HG02885 (cell line): ENCODE measurements at regions not wholly inside any gene's neighbourhood (a gene's known extent, or its start where the extent isn't known, plus 50 kb on each side); places are given as distances from the start of the nearest gene placed in this dataset.
"Not testable (repeated sequence)": the region's sequence is repeated elsewhere in the genome, so short reads cannot be mapped to it uniquely, and the experiment has no call there.

Source experiments
- ATAC-seq: cut with Tn5 transposase; IDR thresholded peaks from one replicate; pipeline ENCODE4 v1.9.1; 2021; ENCODE audit warnings: mild to moderate bottlenecking; ENCODE audit not compliant: unreplicated experiment, poor library complexity

- ATAC-seq: no peak
Observed at GRCh38 chr12:46578190-46578982, 205.8 kb upstream of the SLC38A2 start.

DNA sequence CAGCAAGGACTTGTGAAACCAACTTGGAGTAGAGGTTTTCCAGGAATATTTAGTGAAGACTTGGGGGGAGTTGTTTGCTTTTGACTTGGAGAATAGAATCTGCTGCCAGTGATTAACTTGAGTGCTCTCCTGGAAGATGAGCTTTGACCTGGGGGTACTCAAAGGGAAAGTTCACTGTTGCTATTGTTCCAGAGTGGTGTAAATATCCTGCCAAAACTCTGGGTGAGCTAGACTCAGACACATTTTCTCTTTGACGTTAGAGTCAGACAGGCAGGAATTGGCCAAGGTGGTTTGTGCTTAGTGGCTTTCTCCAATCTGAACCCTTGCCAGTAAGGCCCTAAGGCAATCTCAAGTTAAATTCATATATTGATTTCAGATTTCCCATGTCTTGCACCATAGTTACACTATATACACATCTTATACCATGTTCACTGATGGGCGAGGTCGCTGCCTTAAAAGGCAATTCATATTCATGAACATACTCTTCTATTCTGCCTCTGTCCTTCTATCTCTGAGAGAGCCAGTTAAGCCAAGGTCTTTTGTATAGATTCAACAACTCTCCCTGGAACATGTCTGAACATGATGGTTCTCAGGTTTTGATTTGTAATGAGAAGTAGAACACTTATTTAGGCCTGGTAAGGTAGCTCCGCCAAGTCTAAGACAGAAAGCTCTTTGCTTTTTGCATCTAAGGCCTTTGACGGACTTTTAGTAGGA lies 204.6 kb upstream of the SLC38A2 start:
- ATAC-seq: no peak

- no peak for ATAC-seq
Observed at GRCh38 chr12:46574847-46575246, 202.3 kb upstream of the SLC38A2 start.

GRCh38 chr12:46573347-46573658 lies 200.7 kb upstream of the SLC38A2 start:
- no peak for ATAC-seq

- no peak for ATAC-seq
Observed at GRCh38 chr12:46572644-46573346, 200.2 kb upstream of the SLC38A2 start.

DNA sequence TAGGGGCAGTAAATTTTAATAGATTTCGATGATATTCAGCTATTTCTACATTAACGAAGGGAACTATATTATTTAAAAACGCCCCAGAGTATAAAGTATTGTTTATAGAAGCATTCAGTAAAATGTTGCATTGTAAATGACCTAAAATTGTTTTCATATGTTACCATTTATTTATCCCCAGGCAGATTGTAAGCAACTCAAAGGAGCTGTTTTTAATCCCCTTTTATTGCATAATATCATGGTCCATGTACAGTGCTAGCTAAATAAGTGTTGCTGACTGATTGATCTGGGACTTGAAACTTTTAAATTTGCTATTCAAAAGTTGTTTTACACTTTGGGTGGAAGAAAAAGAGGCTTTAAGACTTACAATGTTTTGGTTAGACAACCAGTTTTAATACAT lies 199.0 kb upstream of the SLC38A2 start:
- ATAC-seq: no peak

GRCh38 chr12:46569826-46570439 lies 197.4 kb upstream of the SLC38A2 start:
- ATAC-seq: no peak

DNA sequence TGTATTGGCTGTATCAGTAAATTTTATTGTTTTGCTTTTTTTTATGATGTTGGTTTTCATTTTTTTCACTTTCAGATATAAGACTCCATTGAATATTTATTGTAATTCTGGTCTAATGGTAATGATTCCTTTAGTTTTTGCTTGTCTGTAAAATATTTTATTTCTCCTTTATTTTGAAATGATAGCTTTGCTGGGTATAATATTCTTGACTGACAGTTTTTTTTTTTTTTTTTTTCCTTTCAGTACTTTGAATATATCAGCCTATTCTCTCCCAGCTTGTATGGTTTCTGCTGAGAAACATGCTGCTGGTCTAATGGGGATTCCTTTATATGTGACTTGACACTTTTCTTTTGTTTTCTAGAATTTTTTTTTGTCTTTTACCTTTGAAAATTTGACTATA lies 195.1 kb upstream of the SLC38A2 start:
- no peak for ATAC-seq

DNA sequence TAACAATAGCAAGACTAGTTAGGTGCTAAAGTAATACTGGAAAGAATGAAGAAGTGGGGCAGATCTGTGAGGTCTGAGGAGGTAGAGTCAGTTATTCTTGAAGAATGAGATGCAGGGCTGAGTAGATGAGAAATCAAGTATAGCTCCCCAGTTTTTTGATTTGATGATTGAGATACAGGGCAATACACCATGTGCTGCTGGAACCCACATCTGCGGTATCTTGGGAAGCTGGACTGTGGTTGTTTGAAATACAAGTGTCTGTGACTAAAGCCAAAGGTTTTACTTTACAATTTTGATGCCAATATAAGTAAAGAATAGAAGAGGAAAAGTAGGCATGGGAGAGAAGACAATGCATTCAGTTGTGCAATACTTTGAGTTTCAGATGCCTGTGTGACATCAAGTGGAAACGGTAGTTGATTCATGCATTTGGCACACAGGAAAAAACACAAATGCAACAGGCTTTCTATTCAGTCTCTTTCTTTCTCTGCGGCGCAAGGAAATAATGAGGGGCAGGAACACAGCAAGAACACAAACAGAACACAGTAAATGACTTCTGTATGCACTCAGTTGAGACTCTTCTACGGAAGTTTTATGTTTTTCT lies 190.2 kb upstream of the SLC38A2 start:
- ATAC-seq: no peak

GRCh38 chr12:46561769-46562624 lies 189.4 kb upstream of the SLC38A2 start:
- not testable (repeated sequence) for ATAC-seq

DNA sequence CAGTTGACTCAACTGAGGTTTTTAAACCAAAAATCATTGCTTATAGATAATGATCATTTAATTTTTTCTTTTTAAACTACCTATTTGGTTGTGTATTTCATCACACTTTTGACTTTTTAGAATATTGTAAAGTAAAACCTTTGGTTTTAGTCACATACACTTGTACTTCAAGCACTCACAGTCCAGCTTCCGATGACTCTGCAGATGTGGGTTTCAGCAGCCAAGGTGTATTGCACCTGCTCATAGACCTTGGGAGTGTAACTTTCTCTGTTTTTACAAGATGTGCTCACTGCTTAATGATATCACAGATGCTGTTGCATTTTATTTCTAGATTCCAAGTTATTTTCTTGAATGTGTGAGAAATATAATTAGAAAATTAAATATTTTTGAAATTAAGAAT lies 188.3 kb upstream of the SLC38A2 start:
- no peak for ATAC-seq

- ATAC-seq: no peak
Observed at GRCh38 chr12:46560089-46560488, 187.5 kb upstream of the SLC38A2 start.

DNA sequence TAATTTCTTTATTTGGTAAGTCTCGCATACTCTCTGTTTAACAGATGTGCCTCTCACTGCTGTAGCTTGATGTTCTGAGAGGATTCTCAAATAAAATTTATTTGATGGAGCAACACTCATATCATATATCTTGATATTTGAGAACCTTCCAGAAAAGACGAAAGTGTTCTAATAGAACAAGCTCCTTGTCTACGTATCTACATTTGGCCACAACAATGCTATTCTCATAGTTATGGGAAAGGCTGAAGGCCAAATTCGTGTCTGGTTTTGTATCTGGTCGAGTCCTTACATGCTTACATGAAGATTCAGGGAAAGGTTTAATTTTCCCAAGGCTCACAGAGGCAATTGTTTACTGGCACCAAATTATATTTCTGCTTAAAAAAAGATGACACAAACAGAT lies 186.7 kb upstream of the SLC38A2 start:
- ATAC-seq: no peak

DNA sequence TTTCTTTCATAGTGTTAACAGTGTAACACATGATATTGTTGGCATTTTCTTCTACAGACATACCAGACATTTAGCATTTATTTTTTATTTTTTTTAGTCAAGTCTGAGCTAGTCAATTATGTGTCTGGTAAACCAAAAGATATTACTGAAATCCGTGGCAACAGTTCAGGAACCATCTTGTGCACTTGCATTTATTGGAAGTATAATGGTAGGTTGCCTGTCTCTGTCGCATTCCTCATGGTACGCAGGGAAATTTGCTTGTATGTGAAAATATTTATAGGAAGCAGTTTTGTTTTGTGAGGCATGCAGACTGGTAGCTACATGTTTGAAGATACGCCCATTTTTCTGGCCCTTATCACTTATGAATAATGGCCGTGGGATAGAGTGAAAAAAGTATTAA lies 186.1 kb upstream of the SLC38A2 start:
- ATAC-seq: no peak

DNA sequence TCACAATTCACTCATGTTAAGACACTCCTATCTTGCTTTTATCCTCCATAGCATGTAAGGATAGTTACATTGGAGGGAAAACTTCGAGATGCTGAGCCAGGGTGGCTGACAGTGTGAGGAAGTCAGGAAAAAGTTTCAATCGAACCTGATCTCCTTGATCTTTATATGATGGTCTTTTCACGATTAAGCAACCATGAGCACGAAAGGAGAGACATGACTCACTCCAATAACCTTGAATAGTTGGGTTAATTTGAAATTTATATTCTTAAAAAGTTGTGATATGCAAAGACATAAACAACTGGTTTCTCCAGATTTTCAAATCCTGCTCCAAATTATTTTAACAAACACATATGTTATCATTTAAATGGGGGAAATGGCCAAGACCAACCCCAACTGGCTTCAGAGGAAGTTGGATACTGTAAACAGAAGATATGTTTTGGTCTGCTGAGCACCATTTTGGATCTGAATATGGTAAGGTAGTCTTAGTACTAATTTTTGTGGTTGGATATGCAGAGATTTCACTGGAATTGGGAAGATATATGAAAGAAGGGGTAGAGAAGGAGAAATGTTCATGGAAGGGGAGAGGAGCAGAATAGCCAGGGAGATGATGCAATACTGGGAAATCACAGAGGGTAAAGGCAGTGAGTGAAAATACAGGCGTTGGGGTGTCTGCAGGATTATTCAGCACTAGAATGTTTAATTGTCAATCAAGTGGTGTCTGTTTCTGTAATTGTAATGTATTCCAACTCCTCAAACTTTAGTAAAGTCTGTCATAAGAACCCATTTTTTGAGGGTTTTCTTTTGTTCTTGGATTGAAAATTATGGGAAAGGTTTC lies 185.2 kb upstream of the SLC38A2 start:
- ATAC-seq: no peak

GRCh38 chr12:46556819-46557524 lies 184.4 kb upstream of the SLC38A2 start:
- ATAC-seq: no peak

- ATAC-seq: no peak
Observed at GRCh38 chr12:46556105-46556559, 183.6 kb upstream of the SLC38A2 start.

- ATAC-seq: no peak
Observed at GRCh38 chr12:46555406-46555852, 182.9 kb upstream of the SLC38A2 start.
